NCI-H526 (cell line): ENCODE measurements at regions not wholly inside any gene's neighbourhood (a gene's known extent, or its start where the extent isn't known, plus 50 kb on each side); places are given as distances from the start of the nearest gene placed in this dataset.
"Not testable (repeated sequence)": the region's sequence is repeated elsewhere in the genome, so short reads cannot be mapped to it uniquely, and the experiment has no call there.

Experiments used
- DNase-seq, 2 experiments: peaks; one replicate each; lab custom pipeline; 2025; lab: John Stamatoyannopoulos, UW

- DNase-seq = no peak
These were observed 543.3 kb upstream of the SPRY2 start for GRCh38 chr13:80884056-80884785.

DNA sequence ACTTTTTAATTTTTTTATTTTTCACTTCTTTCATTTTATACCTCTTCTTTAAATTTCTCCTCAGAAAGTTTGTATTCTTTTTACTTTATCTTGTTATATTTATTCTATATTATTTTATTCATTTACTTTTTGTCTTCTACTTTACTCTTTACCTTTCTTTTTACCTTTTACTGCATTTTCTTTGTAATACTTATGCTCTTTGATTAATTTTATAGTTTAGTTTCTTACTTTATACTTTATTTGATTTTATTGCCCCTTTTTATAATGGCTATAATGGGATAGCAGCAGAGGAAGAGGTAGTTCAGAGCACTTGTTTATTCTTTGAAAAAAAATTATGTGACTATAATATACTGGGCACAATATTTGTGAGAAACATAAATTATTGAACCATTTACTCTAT is 542.6 kb upstream of the SPRY2 start:
- no peak for DNase-seq

- no peak for DNase-seq
These were observed 541.1 kb upstream of the SPRY2 start for GRCh38 chr13:80881942-80882445.

DNA sequence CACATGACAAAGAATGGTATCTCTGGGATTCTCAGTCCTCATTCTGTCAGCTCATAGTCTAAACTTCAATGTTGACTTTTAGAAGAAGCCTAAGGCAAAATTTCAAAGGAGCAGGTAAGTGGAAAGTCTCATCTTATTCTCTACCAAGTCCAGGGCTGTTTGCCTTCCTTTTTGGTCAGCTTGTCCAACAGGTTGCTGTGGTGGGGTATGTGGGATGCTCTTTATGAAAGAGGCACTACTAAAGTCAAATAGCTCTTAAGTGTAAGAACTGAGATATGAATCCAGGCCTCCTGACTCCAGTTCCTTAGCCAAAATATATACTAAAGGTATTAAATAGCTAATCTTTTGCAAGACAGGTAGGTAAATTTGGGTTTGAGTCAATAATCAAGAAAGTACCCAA is 540.6 kb upstream of the SPRY2 start:
- DNase-seq = no peak

DNA sequence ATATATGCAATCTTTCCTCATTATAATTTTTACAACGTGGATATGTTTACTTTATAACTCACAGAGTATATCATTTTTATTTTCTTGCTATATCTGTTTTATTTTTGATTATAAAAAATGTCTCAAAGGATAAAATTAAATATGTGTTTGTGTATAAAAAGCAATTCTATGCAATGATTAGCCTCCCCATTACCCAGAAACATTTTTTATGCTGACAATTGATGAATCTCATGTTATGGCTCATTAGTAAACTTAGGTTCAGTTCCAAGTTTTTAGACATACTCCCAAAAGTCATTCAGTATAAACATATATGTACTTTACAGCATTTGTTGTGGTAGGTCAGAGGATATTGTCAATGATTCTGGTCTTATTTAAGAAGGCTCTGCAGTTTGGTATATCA is 540.1 kb upstream of the SPRY2 start:
- DNase-seq = no peak

DNA sequence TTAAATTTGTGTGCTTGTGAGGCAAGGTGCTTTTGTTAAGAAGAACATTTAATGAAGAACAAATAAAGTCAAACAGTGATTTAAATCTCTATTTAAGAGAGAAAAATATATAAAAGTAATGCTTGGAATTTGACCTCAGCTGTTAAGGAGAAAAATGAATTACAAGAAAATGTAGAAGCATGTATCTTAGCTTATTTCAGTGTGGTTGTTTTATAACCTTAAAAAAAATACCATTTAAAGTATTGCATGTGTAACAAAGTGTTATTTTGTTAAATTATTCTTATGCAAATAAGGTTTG is 537.0 kb upstream of the SPRY2 start:
- no peak for DNase-seq

DNA sequence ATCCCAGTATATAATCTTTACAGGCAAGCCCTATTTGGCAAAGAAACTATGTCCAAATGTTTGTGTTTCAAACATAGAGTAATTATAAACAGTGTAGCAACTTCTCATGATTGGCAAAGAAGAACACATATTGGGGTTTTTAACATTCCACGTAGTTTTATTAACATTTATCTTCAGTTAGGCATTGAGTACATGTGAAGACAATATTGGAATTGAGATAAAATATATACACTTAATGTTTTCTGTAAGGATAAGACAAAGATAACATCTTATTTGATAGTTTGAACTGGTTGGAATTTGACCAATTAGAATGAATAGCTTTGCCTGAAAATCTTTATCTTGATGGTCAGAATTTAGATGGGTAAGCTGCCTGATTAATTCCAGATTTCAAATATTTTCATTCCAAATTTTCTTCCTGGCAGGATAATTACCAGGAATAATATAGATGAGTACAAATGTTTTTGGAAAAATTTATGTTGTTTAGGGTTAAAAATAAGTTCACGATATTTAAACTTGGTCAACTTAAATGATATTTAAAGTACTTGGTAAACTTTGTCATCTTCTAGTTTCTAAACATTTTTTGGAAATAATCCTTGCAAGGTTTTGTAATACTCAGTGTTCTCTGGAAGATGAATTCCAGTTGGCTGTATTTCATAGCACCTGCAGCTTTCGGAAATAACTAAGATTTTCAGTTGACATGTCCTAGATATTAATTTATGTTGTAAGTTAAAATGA is 536.5 kb upstream of the SPRY2 start:
- no peak for DNase-seq

DNA sequence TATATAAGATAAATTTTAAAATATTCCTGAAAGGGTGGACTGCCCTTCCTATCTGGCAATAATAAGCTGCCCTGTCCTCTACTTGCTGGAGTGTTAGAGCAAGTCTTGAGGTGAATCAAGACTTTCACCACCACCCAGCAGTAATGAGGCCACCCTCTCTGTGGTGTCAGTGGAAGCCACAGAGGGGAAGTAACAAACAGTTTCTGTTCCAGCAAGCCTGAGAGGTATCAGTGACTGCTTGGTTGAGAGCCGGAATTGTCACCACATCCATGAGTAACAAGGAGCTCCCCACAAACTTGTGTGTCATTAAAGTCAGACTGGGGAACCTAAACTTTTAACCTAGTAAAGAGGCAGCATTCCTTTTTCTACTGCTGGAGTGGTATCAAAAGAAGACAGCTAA is 532.7 kb upstream of the SPRY2 start:
- no peak for DNase-seq

GRCh38 chr13:80871971-80872370 is 531.0 kb upstream of the SPRY2 start:
- DNase-seq = not testable (repeated sequence)

- DNase-seq = no peak
These were observed 530.6 kb upstream of the SPRY2 start for GRCh38 chr13:80871481-80871880.

DNA sequence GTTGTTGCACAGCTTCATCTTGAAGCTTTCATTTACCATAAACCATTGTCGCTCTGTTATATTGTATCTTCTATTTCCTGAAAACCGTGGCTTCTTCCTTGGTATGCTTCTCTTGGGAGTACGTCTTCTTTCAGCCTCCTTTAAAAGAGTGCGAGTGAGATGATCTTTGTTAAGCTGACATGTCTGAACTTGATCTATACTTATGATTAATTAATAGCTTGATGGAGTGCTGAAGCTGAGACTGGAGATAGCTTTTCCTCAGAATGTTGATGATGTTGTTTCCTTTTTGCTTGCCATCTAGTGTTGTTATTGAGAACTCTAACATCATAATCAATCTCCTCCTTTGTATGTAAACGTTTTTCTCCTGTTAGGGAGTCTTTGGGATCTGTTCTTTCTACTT is 529.3 kb upstream of the SPRY2 start:
- no peak for DNase-seq

GRCh38 chr13:80866921-80867320 is 526.0 kb upstream of the SPRY2 start:
- no peak for DNase-seq

GRCh38 chr13:80865329-80865728 is 524.4 kb upstream of the SPRY2 start:
- DNase-seq = no peak

- no peak for DNase-seq
These were observed 521.5 kb upstream of the SPRY2 start for GRCh38 chr13:80862456-80862855.

- no peak for DNase-seq
These were observed 519.9 kb upstream of the SPRY2 start for GRCh38 chr13:80860845-80861244.

DNA sequence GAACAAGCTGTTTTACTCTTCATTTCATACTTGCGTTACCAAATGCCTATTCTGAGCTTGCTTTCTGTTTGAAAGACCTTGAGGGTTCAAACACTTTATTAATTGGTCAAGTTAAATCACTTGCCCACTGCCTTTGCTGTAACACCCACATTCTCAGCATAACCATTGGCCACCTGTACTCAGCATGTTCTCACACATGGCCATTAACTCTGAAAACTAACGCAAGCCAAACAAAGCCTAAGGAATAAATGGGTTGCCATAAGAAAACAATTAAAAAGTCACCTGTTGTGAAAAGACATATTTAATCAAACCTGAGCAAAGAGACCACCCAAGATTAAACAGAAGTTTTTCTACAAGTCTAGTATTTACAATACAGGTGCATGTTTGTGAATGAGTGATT is 517.2 kb upstream of the SPRY2 start:
- DNase-seq = no peak

DNA sequence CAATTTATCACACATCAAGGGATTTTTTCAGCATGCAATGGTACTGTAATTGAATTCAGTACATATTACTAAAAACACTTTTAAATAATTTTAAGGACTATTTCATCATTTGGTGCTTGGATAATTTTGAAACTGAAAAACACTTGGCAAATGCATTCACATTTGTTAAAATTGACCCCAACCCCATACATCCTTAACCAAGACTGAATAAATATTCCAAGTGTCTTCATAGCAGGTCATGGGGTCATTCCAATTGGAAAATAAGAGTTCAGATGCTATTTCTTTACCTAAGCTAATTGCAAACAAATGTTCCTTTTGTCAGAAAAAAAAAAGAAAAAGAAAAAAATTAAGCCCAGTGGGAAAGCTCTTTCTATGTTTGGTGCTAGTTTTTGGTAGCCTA is 516.4 kb upstream of the SPRY2 start:
- no peak for DNase-seq

- no peak for DNase-seq
These were observed 509.8 kb upstream of the SPRY2 start for GRCh38 chr13:80850771-80851170.

- no peak for DNase-seq
These were observed 503.2 kb upstream of the SPRY2 start for GRCh38 chr13:80844164-80844563.

GRCh38 chr13:80841414-80841813 is 500.5 kb upstream of the SPRY2 start:
- DNase-seq = no peak

DNA sequence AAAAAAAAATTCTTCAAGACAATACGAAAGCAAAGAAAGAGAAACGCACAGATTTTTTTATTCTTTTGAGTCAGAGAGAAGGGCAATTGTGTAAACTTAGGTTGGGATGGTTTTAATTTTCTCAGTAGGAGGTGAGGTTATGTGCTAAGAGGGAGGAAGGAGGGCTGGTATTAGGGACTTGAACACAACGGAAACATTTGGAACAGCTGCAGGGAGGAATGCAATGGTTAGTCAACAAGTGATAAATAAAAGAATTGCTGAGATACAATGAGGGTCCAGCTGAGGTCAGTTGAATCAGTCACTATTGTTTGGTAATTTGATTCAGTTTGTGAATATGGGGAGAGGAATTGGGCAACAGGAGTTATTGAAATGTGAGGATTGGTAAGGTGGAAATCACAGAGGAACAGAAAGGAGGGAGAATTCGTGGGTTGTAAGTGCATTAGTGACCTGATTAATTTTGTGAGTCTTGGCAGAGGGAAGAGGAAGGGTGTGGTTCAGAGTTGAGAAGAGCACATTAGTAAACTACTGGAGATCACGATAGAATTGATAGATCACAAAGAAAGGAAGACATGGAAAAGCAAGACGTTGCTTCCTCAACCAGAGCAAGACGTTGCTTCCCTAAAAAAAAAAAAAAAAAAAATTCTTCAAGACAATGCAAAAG is 499.5 kb upstream of the SPRY2 start:
- no peak for DNase-seq

DNA sequence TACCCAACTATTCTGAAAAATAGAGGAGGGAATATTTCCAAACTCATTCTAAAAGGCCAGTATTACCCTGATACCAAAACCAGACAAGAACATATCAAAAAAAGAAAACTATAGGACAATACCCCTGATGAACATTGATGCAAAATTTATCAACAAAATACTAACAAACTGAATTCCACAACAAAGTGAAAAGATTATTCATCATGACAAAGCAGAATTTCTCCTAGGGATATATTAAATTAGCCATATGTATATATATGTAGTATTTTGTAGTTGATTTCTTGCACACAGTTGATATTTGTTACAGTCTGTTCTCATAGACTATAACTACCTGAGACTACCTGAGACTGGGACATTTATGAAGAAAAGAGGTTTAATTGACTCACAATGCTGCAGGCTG is 495.0 kb upstream of the SPRY2 start:
- no peak for DNase-seq

- no peak for DNase-seq
These were observed 489.5 kb upstream of the SPRY2 start for GRCh38 chr13:80830431-80830830.
